SK-N-SH (cell line): ENCODE measurements at regions not wholly inside any gene's neighbourhood (a gene's known extent, or its start where the extent isn't known, plus 50 kb on each side); places are given as distances from the start of the nearest gene placed in this dataset.

Source experiments
- CHD2 ChIP-seq: fragments of 150-350 bp; IDR thresholded peaks from 2 replicates; pipeline ENCODE4 v1.6.1; 2018; ENCODE audit warnings: low read length; ENCODE audit not compliant: partially characterized antibody
- CTCF ChIP-seq: fragments of 200-600 bp; sonication (generic); IDR thresholded peaks from 2 replicates; pipeline ENCODE4 v1.6.1; 2017; ENCODE audit warnings: antibody characterized with exemption, mild to moderate bottlenecking, moderate library complexity
- MAX ChIP-seq: IDR thresholded peaks from 2 replicates; pipeline ENCODE4 v1.4.0; 2012; ENCODE audit warnings: low read depth
- MXI1 ChIP-seq: IDR thresholded peaks from 2 replicates; pipeline ENCODE4 v1.6.1; 2012; ENCODE audit warnings: mild to moderate bottlenecking, low read depth, low read length, improper control_type of control experiment
- POLR2AphosphoS5 ChIP-seq: IDR thresholded peaks from 2 replicates; pipeline ENCODE4 v1.6.1; 2012; ENCODE audit warnings: low read depth, low read length
- RAD21 ChIP-seq: IDR thresholded peaks from 2 replicates; pipeline ENCODE4 v1.6.1; 2012; ENCODE audit warnings: mild to moderate bottlenecking, low read length
- REST ChIP-seq: IDR thresholded peaks from 2 replicates; pipeline ENCODE4 v1.6.1; 2012; ENCODE audit warnings: mild to moderate bottlenecking, low read depth, low read length, moderate library complexity
- RXRA ChIP-seq: IDR thresholded peaks from 2 replicates; pipeline ENCODE4 v1.4.0; 2012; ENCODE audit warnings: low read depth, mild to moderate bottlenecking, borderline replicate concordance
- SIN3A ChIP-seq: IDR thresholded peaks from 2 replicates; pipeline ENCODE4 v1.6.1; 2012; ENCODE audit warnings: low read depth, mild to moderate bottlenecking, low read length, moderate library complexity, borderline replicate concordance
- SMC3 ChIP-seq: IDR thresholded peaks from 2 replicates; pipeline ENCODE4 v1.6.1; 2012; ENCODE audit warnings: low read depth, low read length, improper control_type of control experiment
- TAF1 ChIP-seq: IDR thresholded peaks from 2 replicates; pipeline ENCODE4 v1.6.1; 2012; ENCODE audit warnings: low read depth, mild to moderate bottlenecking, low read length, moderate library complexity, borderline replicate concordance
- TCF12 ChIP-seq: IDR thresholded peaks from 2 replicates; pipeline ENCODE4 v1.4.0; 2012
- ZBTB33 ChIP-seq: IDR thresholded peaks from 2 replicates; pipeline ENCODE4 v1.4.0; 2012; ENCODE audit warnings: low read depth, borderline replicate concordance

- TF ChIP-seq CTCF (no peak), MXI1 (no peak), RAD21 (no peak), SMC3 (no peak), MAX (no peak), TCF12 (no peak), RXRA (no peak), ZBTB33 (no peak), CHD2 (no peak), POLR2AphosphoS5 (no peak), REST (no peak), SIN3A (no peak), TAF1 (no peak)
Observed at GRCh38 chr9:87292449-87293191, 205.0 kb upstream of the DAPK1 start.
